B cell (primary cell): ENCODE measurements at regions not wholly inside any gene's neighbourhood (a gene's known extent, or its start where the extent isn't known, plus 50 kb on each side); places are given as distances from the start of the nearest gene placed in this dataset.
"Not testable (repeated sequence)": the region's sequence is repeated elsewhere in the genome, so short reads cannot be mapped to it uniquely, and the experiment has no call there.

Experiments
- ATAC-seq: fragments of 200-7000 bp; cut with Tn5 transposase; one replicate; pipeline ENCODE4 v1.10.0; 2021; ENCODE audit warnings: low read depth, mild to moderate bottlenecking, moderate number of reproducible peaks, moderate library complexity
- CTCF ChIA-PET: fragments of 350-600 bp; sonication (Branson Sonifier 250); formaldehyde crosslinking; loops from one replicate; lab custom pipeline; 2021; ENCODE audit warnings: antibody characterized with exemption, inconsistent platforms; lab: Charles Lee
- POLR2A ChIA-PET: fragments of 350-600 bp; sonication (Branson Sonifier 250); formaldehyde crosslinking; loops from one replicate; lab custom pipeline; 2021; ENCODE audit warnings: antibody characterized with exemption; lab: Charles Lee
- DNase-seq: peaks from one replicate; pipeline ENCODE4 v3.0.0; 2013
- H2AFZ ChIP-seq: 2 replicates; pipeline ENCODE4 v1.6.1; 2012; ENCODE audit warnings: mild to moderate bottlenecking, low read depth, low read length; ENCODE audit not compliant: insufficient read depth, poor library complexity, severe bottlenecking
- H3K27ac ChIP-seq, 2 donors: 1 replicate in 1 of 2; 2 replicates in 1 of 2; pipeline ENCODE4 v1.5.1; 2012 to 2013; ENCODE audit warnings: low read length in 2 of 2, mild to moderate bottlenecking in 2 of 2, moderate library complexity in 1 of 2
- H3K27me3 ChIP-seq, 4 experiments: fragments of 200-600 bp in 1 of 4; sonication (generic) in 1 of 4; replicated peaks in 1 of 4; 1 replicate in 2 of 4; 2 replicates in 2 of 4; pipeline versions ENCODE4 v1.6.1 to v1.7.0; 2013 to 2016; ENCODE audit warnings: low read length in 3 of 4, mild to moderate bottlenecking in 2 of 4, mixed read lengths in 1 of 4, moderate library complexity in 1 of 4; ENCODE audit not compliant: insufficient read depth in 4 of 4, control insufficient read depth in 3 of 4; ENCODE audit errors: control extremely low read depth in 1 of 4
- H3K36me3 ChIP-seq, 2 experiments: replicated peaks in 1 of 2; 1 replicate in 1 of 2; 2 replicates in 1 of 2; pipeline versions ENCODE4 v1.6.1 to v1.7.1; 2013; ENCODE audit warnings: low read length in 1 of 2; ENCODE audit not compliant: insufficient read depth in 2 of 2, control insufficient read depth in 1 of 2; ENCODE audit errors: control extremely low read depth in 1 of 2, extremely low read depth in 1 of 2
- H3K4me1 ChIP-seq, 2 donors: fragments of 200-600 bp in 1 of 2; sonication (generic) in 1 of 2; 1 replicate in 1 of 2; 2 replicates in 1 of 2; pipeline versions ENCODE4 v1.5.1 to v1.6.1; 2013 to 2017; ENCODE audit warnings: low read length in 2 of 2; ENCODE audit not compliant: control insufficient read depth in 2 of 2, insufficient read depth in 2 of 2
- H3K4me2 ChIP-seq: replicated peaks from 2 replicates; pipeline ENCODE3; 2012; ENCODE audit warnings: mild to moderate bottlenecking, low read depth, low read length; ENCODE audit not compliant: poor library complexity, severe bottlenecking
- H3K4me3 ChIP-seq, 5 experiments: fragments of 200-600 bp in 1 of 5; sonication (generic) in 1 of 5; 1 replicate in 3 of 5; 2 replicates in 2 of 5; pipeline versions ENCODE4 v1.5.1 to v1.7.0; 2011 to 2016; ENCODE audit warnings: low read length in 4 of 5, mild to moderate bottlenecking in 4 of 5, low read depth in 2 of 5, control low read depth in 1 of 5, moderate library complexity in 1 of 5; ENCODE audit not compliant: insufficient read depth in 1 of 5; ENCODE audit errors: control extremely low read depth in 1 of 5, extremely low read depth in 1 of 5
- H3K79me2 ChIP-seq: fragments of 200-600 bp; sonication (generic); one replicate; pipeline ENCODE4 v1.6.0; 2016; ENCODE audit warnings: low read length; ENCODE audit not compliant: control insufficient read depth, insufficient read depth
- H3K9ac ChIP-seq: fragments of 200-600 bp; sonication (generic); 2 replicates; pipeline ENCODE4 v1.6.1; 2017; ENCODE audit warnings: mild to moderate bottlenecking, low read length, moderate library complexity
- H3K9me3 ChIP-seq, 3 donors: one replicate each; pipeline versions ENCODE4 v1.6.1 to v1.7.1; 2013; ENCODE audit warnings: low read length in 2 of 3; ENCODE audit not compliant: control insufficient read depth in 2 of 3, insufficient read depth in 1 of 3; ENCODE audit errors: control extremely low read depth in 1 of 3
- H4K20me1 ChIP-seq: 2 replicates; pipeline ENCODE4 v1.6.0; 2012; ENCODE audit warnings: mild to moderate bottlenecking, low read length; ENCODE audit not compliant: insufficient read depth, control insufficient read depth, poor library complexity, severe bottlenecking
- H3K27ac Mint-ChIP-seq: one replicate; pipeline ENCODE4 v1.8.0; 2021; ENCODE audit warnings: mixed read lengths
- H3K27me3 Mint-ChIP-seq: one replicate; pipeline ENCODE4 v1.8.0; 2021; ENCODE audit warnings: mixed read lengths
- H3K4me1 Mint-ChIP-seq: one replicate; pipeline ENCODE4 v1.8.0; 2021; ENCODE audit warnings: mixed read lengths
- H3K4me3 Mint-ChIP-seq: one replicate; pipeline ENCODE4 v1.8.0; 2021; ENCODE audit warnings: mixed read lengths
- H3K9me3 Mint-ChIP-seq: one replicate; pipeline ENCODE4 v1.8.0; 2022; ENCODE audit warnings: mixed read lengths; ENCODE audit not compliant: insufficient read depth
- WGBS: methylation state at CpG from one replicate; pipeline ENCODE4 v1.1.5; 2013; ENCODE audit warnings: missing lambda C conversion rate; ENCODE audit not compliant: insufficient coverage; 5-methylcytosine and 5-hydroxymethylcytosine counted together
- intact Hi-C: fragments of 100-400 bp; cut with micrococcal nuclease; formaldehyde crosslinking; loops from one replicate; pipeline ENCODE4 v1.10.0; 2022
- small RNA-seq: library from RNA; depleted of rRNA; stranded (forward); fragments of <200 nt; gene quantifications from one replicate; pipeline ENCODE3, GENCODE V24; 2012; ENCODE audit warnings: low replicate concordance, low read depth; ENCODE audit not compliant: insufficient read length

- peak overlapping the region; percentile 99 for H3K4me3 Mint-ChIP-seq
- H3K27me3 ChIP-seq, H3K9ac ChIP-seq, H4K20me1 ChIP-seq, H3K4me3 ChIP-seq, POLR2A ChIA-PET, H3K27me3 Mint-ChIP-seq, intact Hi-C loops, CTCF ChIA-PET, H3K9me3 ChIP-seq, ATAC-seq, H3K9me3 Mint-ChIP-seq, H2AFZ ChIP-seq, H3K27ac ChIP-seq: not testable (repeated sequence)
- H3K27ac Mint-ChIP-seq, result peak overlapping the region; percentile 10
- peak; percentile 26 for DNase-seq
- peaks cover 41% of the 10 kb centered on the region for H3K4me1 Mint-ChIP-seq
- Histone ChIP-seq H3K4me1 (peaks cover 24 to 44% of the 10 kb centered on the region in 2 donors), H3K36me3 (peaks cover 7 to 17% of the 10 kb centered on the region in 2 experiments), H3K79me2 (peaks cover 70% of the 10 kb centered on the region), H3K4me2 (peak overlapping the region; percentile 85)
- 66% methylated on average over 8 of the region's 12 CpGs for WGBS
Observed at GRCh38 chr19:24035261-24035880, 51.6 kb upstream of the ZNF254 start.

Small RNA genes in the stretch of these regions (small RNA-seq; reads per million reads assigned to genes)
- 2.1 reads per million, percentile 17 among the genes with 10 or more reads in this experiment for gene RNA5-8SP4
